ENCODE measurements at regions not wholly inside any gene's neighbourhood (a gene's known extent, or its start where the extent isn't known, plus 50 kb on each side); places are given as distances from the start of the nearest gene placed in this dataset.

DNA sequence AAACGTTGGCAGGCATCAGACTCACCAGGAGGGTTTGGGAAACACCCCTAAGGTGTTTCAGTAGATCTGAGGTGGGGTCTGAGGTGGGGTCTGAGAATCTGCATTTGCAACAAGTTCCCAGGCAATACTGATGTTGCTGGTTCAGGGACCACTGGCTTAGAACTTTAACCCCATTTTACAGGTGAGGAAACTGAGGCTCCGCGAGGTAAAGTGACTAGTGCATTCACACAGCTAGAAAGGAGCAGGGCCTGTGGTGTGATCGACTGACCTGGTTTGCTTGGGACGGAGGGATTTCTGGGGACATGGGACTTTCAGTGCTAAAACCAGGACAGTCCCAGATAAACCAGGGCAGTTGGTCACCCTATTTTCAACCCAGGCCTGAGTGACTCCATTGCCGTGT, 81.4 kb upstream of the ZNF618 start:
- Histone ChIP-seq H3K9me3 (ENCODE audit: insufficient read depth, low read length) (no peaks in the 10 kb centered on the region), H3F3A (ENCODE audit: insufficient read depth) (no peaks in the 10 kb centered on the region), H3K4me2 (ENCODE audit: low read depth, low read length, poor library complexity, severe bottlenecking) (no peak overlapping the region), H3K36me3 (ENCODE audit: low read length) (no peaks in the 10 kb centered on the region), H3K4me3 (ENCODE audit: insufficient read depth, low read length, poor library complexity, severe bottlenecking) (no peak overlapping the region), H3K79me2 (ENCODE audit: insufficient read depth, low read length) (no peaks in the 10 kb centered on the region), H3K27ac (ENCODE audit: low read depth, low read length) (no peak overlapping the region), H3K27me3 (ENCODE audit: low read length) (no peaks in the 10 kb centered on the region), H4K20me1 (ENCODE audit: low read depth, low read length) (no peaks in the 10 kb centered on the region), H3K9me2 (replicated peaks; ENCODE audit: insufficient read depth, low read length) (no peaks in the 10 kb centered on the region), H3K9ac (ENCODE audit: low read length) (no peak overlapping the region), H2AFZ (ENCODE audit: low read depth, low read length, severe bottlenecking) (no peak overlapping the region)
- TF ChIP-seq EZH2phosphoT487 (conservative IDR thresholded peaks at IDR 0.05; ENCODE audit: low read length), result no peak
- TF ChIP-seq, protein P1, sequence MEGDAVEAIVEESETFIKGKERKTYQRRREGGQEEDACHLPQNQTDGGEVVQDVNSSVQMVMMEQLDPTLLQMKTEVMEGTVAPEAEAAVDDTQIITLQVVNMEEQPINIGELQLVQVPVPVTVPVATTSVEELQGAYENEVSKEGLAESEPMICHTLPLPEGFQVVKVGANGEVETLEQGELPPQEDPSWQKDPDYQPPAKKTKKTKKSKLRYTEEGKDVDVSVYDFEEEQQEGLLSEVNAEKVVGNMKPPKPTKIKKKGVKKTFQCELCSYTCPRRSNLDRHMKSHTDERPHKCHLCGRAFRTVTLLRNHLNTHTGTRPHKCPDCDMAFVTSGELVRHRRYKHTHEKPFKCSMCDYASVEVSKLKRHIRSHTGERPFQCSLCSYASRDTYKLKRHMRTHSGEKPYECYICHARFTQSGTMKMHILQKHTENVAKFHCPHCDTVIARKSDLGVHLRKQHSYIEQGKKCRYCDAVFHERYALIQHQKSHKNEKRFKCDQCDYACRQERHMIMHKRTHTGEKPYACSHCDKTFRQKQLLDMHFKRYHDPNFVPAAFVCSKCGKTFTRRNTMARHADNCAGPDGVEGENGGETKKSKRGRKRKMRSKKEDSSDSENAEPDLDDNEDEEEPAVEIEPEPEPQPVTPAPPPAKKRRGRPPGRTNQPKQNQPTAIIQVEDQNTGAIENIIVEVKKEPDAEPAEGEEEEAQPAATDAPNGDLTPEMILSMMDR (IDR thresholded peaks at IDR 0.05; ENCODE audit: insufficient read depth, low read length, poor library complexity, severe bottlenecking), result no peak

DNA sequence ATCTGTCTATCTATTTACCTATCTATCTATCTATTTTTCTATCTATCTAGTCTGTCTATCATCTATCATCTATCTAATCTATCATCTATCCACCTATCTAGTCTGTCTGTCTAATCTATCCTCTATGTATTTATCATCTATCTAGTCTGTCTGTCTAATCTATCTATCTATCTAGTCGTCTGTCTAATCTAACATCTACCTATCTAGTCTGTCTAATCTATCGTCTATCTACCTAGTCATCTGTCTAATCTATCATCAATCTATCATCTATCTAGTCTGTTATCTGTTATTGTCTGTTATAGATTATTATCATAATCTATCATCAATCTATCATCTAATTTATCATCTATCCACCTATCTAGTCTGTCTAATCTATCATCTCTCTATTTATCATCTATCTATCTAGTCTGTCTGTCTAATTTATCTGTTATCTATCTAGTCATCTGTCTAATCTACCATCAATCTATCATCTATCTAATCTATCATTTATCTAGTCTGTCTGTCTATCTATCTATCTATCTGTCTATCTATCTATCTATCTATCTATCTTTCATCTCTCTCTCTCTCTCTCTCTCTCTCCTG, 80.2 kb upstream of the ZNF618 start:
- no peaks in the 10 kb centered on the region for H3K9me3 ChIP-seq (ENCODE audit: insufficient read depth, low read length)
- H3F3A ChIP-seq (ENCODE audit: insufficient read depth), result no peaks in the 10 kb centered on the region
- H3K36me3 ChIP-seq (ENCODE audit: low read length), result no peaks in the 10 kb centered on the region
- H4K20me1 ChIP-seq (ENCODE audit: low read depth, low read length), result no peaks in the 10 kb centered on the region
- no peak overlapping the region for H3K9ac ChIP-seq (ENCODE audit: low read length)
- no peak overlapping the region for H3K4me2 ChIP-seq (ENCODE audit: low read depth, low read length, poor library complexity, severe bottlenecking)
- H3K9me2 ChIP-seq (replicated peaks; ENCODE audit: insufficient read depth, low read length), result no peaks in the 10 kb centered on the region
- no peak overlapping the region for H3K4me3 ChIP-seq (ENCODE audit: insufficient read depth, low read length, poor library complexity, severe bottlenecking)
- H3K79me2 ChIP-seq (ENCODE audit: insufficient read depth, low read length), result no peaks in the 10 kb centered on the region
- no peak overlapping the region for H2AFZ ChIP-seq (ENCODE audit: low read depth, low read length, severe bottlenecking)
- H3K27ac ChIP-seq (ENCODE audit: low read depth, low read length), result no peak overlapping the region
- no peaks in the 10 kb centered on the region for H3K27me3 ChIP-seq (ENCODE audit: low read length)
- TF ChIP-seq EZH2phosphoT487 (conservative IDR thresholded peaks at IDR 0.05; ENCODE audit: low read length), result no peak
- TF ChIP-seq, protein P1 (IDR thresholded peaks at IDR 0.05; ENCODE audit: insufficient read depth, low read length, poor library complexity, severe bottlenecking), result no peak

GRCh38 chr9:113796646-113797426, 79.3 kb upstream of the ZNF618 start:
- Histone ChIP-seq H3K9me2 (replicated peaks; ENCODE audit: insufficient read depth, low read length) (no peaks in the 10 kb centered on the region), H3K36me3 (ENCODE audit: low read length) (no peaks in the 10 kb centered on the region), H3K27ac (ENCODE audit: low read depth, low read length) (no peak overlapping the region), H3K79me2 (ENCODE audit: insufficient read depth, low read length) (no peaks in the 10 kb centered on the region), H4K20me1 (ENCODE audit: low read depth, low read length) (no peaks in the 10 kb centered on the region), H3K9ac (ENCODE audit: low read length) (no peak overlapping the region), H3F3A (ENCODE audit: insufficient read depth) (no peaks in the 10 kb centered on the region), H2AFZ (ENCODE audit: low read depth, low read length, severe bottlenecking) (no peak overlapping the region), H3K27me3 (ENCODE audit: low read length) (no peaks in the 10 kb centered on the region), H3K9me3 (ENCODE audit: insufficient read depth, low read length) (no peaks in the 10 kb centered on the region), H3K4me2 (ENCODE audit: low read depth, low read length, poor library complexity, severe bottlenecking) (no peak overlapping the region), H3K4me3 (ENCODE audit: insufficient read depth, low read length, poor library complexity, severe bottlenecking) (no peak overlapping the region)
- TF ChIP-seq EZH2phosphoT487 (conservative IDR thresholded peaks at IDR 0.05; ENCODE audit: low read length), result no peak
- TF ChIP-seq, protein P1 (IDR thresholded peaks at IDR 0.05; ENCODE audit: insufficient read depth, low read length, poor library complexity, severe bottlenecking), result no peak
